PC-3 (cell line): ENCODE measurements at regions not wholly inside any gene's neighbourhood (a gene's known extent, or its start where the extent isn't known, plus 50 kb on each side); places are given as distances from the start of the nearest gene placed in this dataset.

Experiments used
- ATAC-seq: fragments of 200-7000 bp; cut with Tn5 transposase; 2 replicates; pipeline ENCODE4 v1.9.1; 2020; ENCODE audit warnings: mild to moderate bottlenecking, moderate library complexity
- BruUV-seq: library from RNA; stranded (reverse); fragments of 400-500 nt; replicated peaks from 2 replicates; lab custom pipeline; 2021; lab: Mats Ljungman, UMichigan
- CTCF ChIA-PET: fragments of 300-600 bp; sonication (Branson Sonifier 250); formaldehyde crosslinking; loops from one replicate; lab custom pipeline; 2022; ENCODE audit warnings: antibody characterized with exemption; lab: Charles Lee
- POLR2A ChIA-PET: fragments of 300-600 bp; sonication (Branson Sonifier 250); formaldehyde crosslinking; loops from one replicate; lab custom pipeline; 2022; ENCODE audit warnings: antibody characterized with exemption; ENCODE audit not compliant: unreplicated experiment; lab: Charles Lee
- DNase-seq: peaks from one replicate; pipeline ENCODE4 v3.0.0-alpha.2; 2015
- H2AFZ ChIP-seq: fragments of 300-600 bp; sonication (generic); 2 replicates; pipeline ENCODE4 v1.6.0; 2016; ENCODE audit warnings: antibody characterized with exemption, low read length
- H3F3A ChIP-seq: fragments of 300-600 bp; sonication (generic); one replicate; pipeline ENCODE4 v1.6.0; 2017; ENCODE audit warnings: antibody characterized with exemption, low read length, control low read depth, mild to moderate bottlenecking; ENCODE audit not compliant: unreplicated experiment
- H3K27ac ChIP-seq: fragments of 300-600 bp; sonication (generic); 2 replicates; pipeline ENCODE4 v1.5.1; 2016; ENCODE audit warnings: mild to moderate bottlenecking, low read length
- H3K27me3 ChIP-seq: fragments of 300-600 bp; sonication (generic); 2 replicates; pipeline ENCODE4 v1.6.1; 2016; ENCODE audit warnings: low read length, mixed read lengths
- H3K36me3 ChIP-seq: fragments of 300-600 bp; sonication (generic); 2 replicates; pipeline ENCODE4 v1.6.1; 2016; ENCODE audit warnings: low read depth, mixed run types, low read length, mixed read lengths
- H3K4me1 ChIP-seq: fragments of 300-600 bp; sonication (generic); 2 replicates; pipeline ENCODE4 v1.5.1; 2016; ENCODE audit warnings: low read length; ENCODE audit not compliant: insufficient read depth
- H3K4me2 ChIP-seq: fragments of 300-600 bp; sonication (generic); 2 replicates; pipeline ENCODE4 v1.6.0; 2016; ENCODE audit warnings: low read length
- H3K4me3 ChIP-seq: fragments of 300-600 bp; sonication (generic); 2 replicates; pipeline ENCODE4 v1.5.1; 2016; ENCODE audit warnings: mild to moderate bottlenecking, low read length, mixed read lengths
- H3K79me2 ChIP-seq: fragments of 300-600 bp; sonication (generic); 2 replicates; pipeline ENCODE4 v1.6.1; 2017; ENCODE audit warnings: low read length, mixed read lengths
- H3K9ac ChIP-seq: fragments of 300-600 bp; sonication (generic); 2 replicates; pipeline ENCODE4 v1.6.0; 2016; ENCODE audit warnings: mild to moderate bottlenecking, low read length
- H3K9me2 ChIP-seq: fragments of 300-600 bp; sonication (generic); replicated peaks from 2 replicates; pipeline ENCODE4 v1.6.1; 2016; ENCODE audit warnings: mixed run types, low read length, mixed read lengths
- H3K9me3 ChIP-seq: fragments of 300-600 bp; sonication (generic); 2 replicates; pipeline ENCODE4 v1.6.1; 2016; ENCODE audit warnings: low read length, mixed read lengths
- H4K20me1 ChIP-seq: fragments of 300-600 bp; sonication (generic); 2 replicates; pipeline ENCODE4 v1.6.1; 2016; ENCODE audit warnings: low read length, mixed read lengths
- CTCF ChIP-seq: fragments of 300-600 bp; sonication (generic); conservative IDR thresholded peaks from 2 replicates; pipeline ENCODE4 v1.5.1; 2017; ENCODE audit warnings: antibody characterized with exemption, low read depth, mild to moderate bottlenecking, low read length
- EZH2 ChIP-seq: fragments of 300-600 bp; sonication (generic); IDR thresholded peaks from one replicate; pipeline ENCODE4 v1.6.1; 2017; ENCODE audit warnings: antibody characterized with exemption, mild to moderate bottlenecking, low read length; ENCODE audit not compliant: unreplicated experiment
- EZH2phosphoT487 ChIP-seq: fragments of 300-600 bp; sonication (generic); IDR thresholded peaks from 2 replicates; pipeline ENCODE4 v1.6.1; 2018; ENCODE audit warnings: mild to moderate bottlenecking, antibody characterized with exemption, low read length, borderline replicate concordance
- intact Hi-C: fragments of 100-400 bp; cut with micrococcal nuclease; formaldehyde crosslinking; loops from 2 replicates; pipeline ENCODE4 v1.9.0; 2023

GRCh38 chr16:85273293-85273692 is 161.0 kb upstream of the CIBAR2 start:
- Histone ChIP-seq H3K36me3 (no peaks in the 10 kb centered on the region), H3F3A (no peaks in the 10 kb centered on the region), H3K9me2 (no peaks in the 10 kb centered on the region), H4K20me1 (no peaks in the 10 kb centered on the region), H3K9me3 (no peaks in the 10 kb centered on the region), H3K4me1 (no peaks in the 10 kb centered on the region), H3K4me3 (no peak overlapping the region), H3K9ac (no peak overlapping the region), H3K27ac (no peak overlapping the region), H2AFZ (no peak overlapping the region), H3K4me2 (no peak overlapping the region), H3K79me2 (no peaks in the 10 kb centered on the region), H3K27me3 (no peaks in the 10 kb centered on the region)
- TF ChIP-seq CTCF (no peak), EZH2phosphoT487 (no peak), EZH2 (no peak)
- DNase-seq (no peak), ATAC-seq (no peak)
- ChIA-PET CTCF (no interaction called here), POLR2A (no interaction called here)
- no TSS peak for BruUV-seq
- intact Hi-C loops, result no loop called here

GRCh38 chr16:85274501-85274900 is 162.2 kb upstream of the CIBAR2 start:
- no peaks in the 10 kb centered on the region for H3K9me2 ChIP-seq
- H3K27me3 ChIP-seq, result no peaks in the 10 kb centered on the region
- no peak for DNase-seq
- H3F3A ChIP-seq, result no peaks in the 10 kb centered on the region
- POLR2A ChIA-PET, result no interaction called here
- H3K4me2 ChIP-seq, result no peak overlapping the region
- H3K27ac ChIP-seq, result no peak overlapping the region
- H3K9ac ChIP-seq, result no peak overlapping the region
- intact Hi-C loops, result no loop called here
- BruUV-seq, result no TSS peak
- no peaks in the 10 kb centered on the region for H3K4me1 ChIP-seq
- no peak for ATAC-seq
- H4K20me1 ChIP-seq, result no peaks in the 10 kb centered on the region
- H3K79me2 ChIP-seq, result no peaks in the 10 kb centered on the region
- H2AFZ ChIP-seq, result no peak overlapping the region
- TF ChIP-seq CTCF (no peak), EZH2 (no peak), EZH2phosphoT487 (no peak)
- no peak overlapping the region for H3K4me3 ChIP-seq
- no peaks in the 10 kb centered on the region for H3K9me3 ChIP-seq
- CTCF ChIA-PET, result interaction anchor here (0.7 to 1.5 kb wide), 3 partner anchors 56 to 160 kb away, joined by 4 read pairs; no protein-coding TSS in a partner anchor
- no peaks in the 10 kb centered on the region for H3K36me3 ChIP-seq

GRCh38 chr16:85274924-85275323 is 162.7 kb upstream of the CIBAR2 start:
- no peak for TF ChIP-seq CTCF
- TF ChIP-seq EZH2phosphoT487, result no peak
- TF ChIP-seq EZH2, result no peak
- BruUV-seq, result no TSS peak
- Histone ChIP-seq H3K9me2 (no peaks in the 10 kb centered on the region), H3K27me3 (no peaks in the 10 kb centered on the region), H3K79me2 (no peaks in the 10 kb centered on the region), H3K4me1 (no peaks in the 10 kb centered on the region), H3K4me2 (no peak overlapping the region), H4K20me1 (no peaks in the 10 kb centered on the region), H3K27ac (no peak overlapping the region), H3K9ac (no peak overlapping the region), H3K36me3 (no peaks in the 10 kb centered on the region), H3K4me3 (no peak overlapping the region), H3K9me3 (no peaks in the 10 kb centered on the region), H2AFZ (no peak overlapping the region), H3F3A (no peaks in the 10 kb centered on the region)
- intact Hi-C loops, result no loop called here
- ATAC-seq (no peak), DNase-seq (no peak)
- ChIA-PET CTCF (interaction anchor here (0.7 to 1.5 kb wide), 3 partner anchors 56 to 160 kb away, joined by 4 read pairs; no protein-coding TSS in a partner anchor), POLR2A (no interaction called here)
